GM19467 (cell line): ENCODE measurements at regions not wholly inside any gene's neighbourhood (a gene's known extent, or its start where the extent isn't known, plus 50 kb on each side); places are given as distances from the start of the nearest gene placed in this dataset.

ENCODE experiments used
- ATAC-seq: cut with Tn5 transposase; IDR thresholded peaks from one replicate; pipeline ENCODE4 v1.9.1; 2021; ENCODE audit warnings: mild to moderate bottlenecking, moderate library complexity; ENCODE audit not compliant: unreplicated experiment

- ATAC-seq, result no peak
These were observed 355.9 kb downstream of the BCOR start for GRCh38 chrX:39741904-39742303.

GRCh38 chrX:39745818-39746217 lies 351.9 kb downstream of the BCOR start:
- no peak for ATAC-seq

- ATAC-seq, result no peak
These were observed 348.6 kb downstream of the BCOR start for GRCh38 chrX:39749135-39749534.

GRCh38 chrX:39749728-39750127 lies 348.0 kb downstream of the BCOR start:
- ATAC-seq, result no peak

- ATAC-seq, result no peak
These were observed 347.4 kb downstream of the BCOR start for GRCh38 chrX:39750256-39750790.

GRCh38 chrX:39750848-39751247 lies 346.9 kb downstream of the BCOR start:
- no peak for ATAC-seq

- ATAC-seq, result no peak
These were observed 344.9 kb downstream of the BCOR start for GRCh38 chrX:39752815-39753214.

- no peak for ATAC-seq
These were observed 344.3 kb downstream of the BCOR start for GRCh38 chrX:39753293-39753996.

GRCh38 chrX:39755143-39756032 lies 342.4 kb downstream of the BCOR start:
- no peak for ATAC-seq

- ATAC-seq, result no peak
These were observed 341.5 kb downstream of the BCOR start for GRCh38 chrX:39756086-39756883.

- no peak for ATAC-seq
These were observed 339.8 kb downstream of the BCOR start for GRCh38 chrX:39757971-39758370.

GRCh38 chrX:39758791-39759525 lies 338.8 kb downstream of the BCOR start:
- no peak for ATAC-seq

- ATAC-seq, result no peak
These were observed 338.1 kb downstream of the BCOR start for GRCh38 chrX:39759526-39760224.

GRCh38 chrX:39760930-39761329 lies 336.8 kb downstream of the BCOR start:
- no peak for ATAC-seq

- no peak for ATAC-seq
These were observed 335.4 kb downstream of the BCOR start for GRCh38 chrX:39762266-39762841.

GRCh38 chrX:39764441-39764914 lies 333.3 kb downstream of the BCOR start:
- no peak for ATAC-seq

- ATAC-seq, result no peak
These were observed 332.4 kb downstream of the BCOR start for GRCh38 chrX:39765327-39765726.

GRCh38 chrX:39766085-39766726 lies 331.6 kb downstream of the BCOR start:
- no peak for ATAC-seq

GRCh38 chrX:39766855-39767254 lies 330.9 kb downstream of the BCOR start:
- no peak for ATAC-seq
